ENCODE measurements at regions not wholly inside any gene's neighbourhood (a gene's known extent, or its start where the extent isn't known, plus 50 kb on each side); places are given as distances from the start of the nearest gene placed in this dataset.

DNA sequence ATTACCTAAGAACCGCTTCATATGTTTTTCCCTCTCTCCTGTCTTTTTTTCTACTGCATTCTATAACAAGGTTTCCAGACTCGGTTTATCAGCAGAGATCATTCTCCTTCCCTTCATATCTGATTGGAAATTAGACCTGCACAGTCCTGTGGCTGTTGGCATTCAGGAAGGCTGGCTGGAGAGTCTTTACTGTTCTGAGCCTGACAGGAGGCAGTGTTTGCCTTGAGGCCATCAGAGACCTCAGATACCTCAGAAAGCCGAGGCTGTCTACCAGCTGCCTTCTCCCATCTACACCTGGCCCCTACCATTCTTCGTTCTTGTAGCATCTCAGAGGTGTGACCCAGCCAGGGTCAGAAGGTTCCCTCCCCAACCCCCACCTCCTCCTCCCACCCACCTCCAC is 182.0 kb downstream of the CAND1 start:
- TF ChIP-seq, protein P1, sequence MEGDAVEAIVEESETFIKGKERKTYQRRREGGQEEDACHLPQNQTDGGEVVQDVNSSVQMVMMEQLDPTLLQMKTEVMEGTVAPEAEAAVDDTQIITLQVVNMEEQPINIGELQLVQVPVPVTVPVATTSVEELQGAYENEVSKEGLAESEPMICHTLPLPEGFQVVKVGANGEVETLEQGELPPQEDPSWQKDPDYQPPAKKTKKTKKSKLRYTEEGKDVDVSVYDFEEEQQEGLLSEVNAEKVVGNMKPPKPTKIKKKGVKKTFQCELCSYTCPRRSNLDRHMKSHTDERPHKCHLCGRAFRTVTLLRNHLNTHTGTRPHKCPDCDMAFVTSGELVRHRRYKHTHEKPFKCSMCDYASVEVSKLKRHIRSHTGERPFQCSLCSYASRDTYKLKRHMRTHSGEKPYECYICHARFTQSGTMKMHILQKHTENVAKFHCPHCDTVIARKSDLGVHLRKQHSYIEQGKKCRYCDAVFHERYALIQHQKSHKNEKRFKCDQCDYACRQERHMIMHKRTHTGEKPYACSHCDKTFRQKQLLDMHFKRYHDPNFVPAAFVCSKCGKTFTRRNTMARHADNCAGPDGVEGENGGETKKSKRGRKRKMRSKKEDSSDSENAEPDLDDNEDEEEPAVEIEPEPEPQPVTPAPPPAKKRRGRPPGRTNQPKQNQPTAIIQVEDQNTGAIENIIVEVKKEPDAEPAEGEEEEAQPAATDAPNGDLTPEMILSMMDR (conservative IDR thresholded peaks at IDR 0.05; ENCODE audit: low read length), result no peak
- no peak overlapping the region for H3K4me3 ChIP-seq (ENCODE audit: low read length)
- DNase-seq (ENCODE audit: low read depth), result no peak

DNA sequence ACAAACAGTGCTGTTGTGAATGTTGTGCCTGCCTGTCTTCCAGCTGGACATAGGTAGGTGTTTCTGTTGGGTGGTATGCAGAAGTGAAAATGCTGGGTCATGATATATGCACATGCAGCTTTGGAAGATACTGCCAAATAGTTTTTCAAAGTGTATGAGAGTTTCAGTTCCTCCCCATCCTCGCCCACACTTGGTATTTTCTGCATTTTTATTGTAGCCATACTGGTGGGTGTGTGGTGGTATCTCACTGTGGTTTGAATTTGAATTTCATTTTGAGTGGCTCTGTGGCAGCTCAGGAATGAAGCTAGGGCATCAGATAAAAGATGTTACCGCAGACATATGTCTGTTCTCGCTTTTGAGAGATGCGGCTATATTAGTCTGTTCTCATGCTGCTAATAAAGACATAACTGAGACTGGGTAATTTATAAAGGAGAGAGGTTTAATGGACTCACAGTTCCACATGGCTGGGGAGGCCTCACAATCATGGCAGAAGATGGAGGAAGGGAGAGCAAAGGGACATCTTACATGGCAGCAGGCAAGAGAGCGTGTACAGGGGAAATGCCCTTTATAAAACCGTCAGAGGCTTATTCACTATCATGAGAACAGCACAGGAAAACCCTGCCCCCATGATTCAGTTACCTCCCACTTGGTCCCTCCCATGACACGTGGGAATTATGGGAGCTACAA is 183.1 kb downstream of the CAND1 start:
- TF ChIP-seq, protein P1 (conservative IDR thresholded peaks at IDR 0.05; ENCODE audit: low read length), result no peak
- DNase-seq (ENCODE audit: low read depth), result no peak
- no peak overlapping the region for H3K4me3 ChIP-seq (ENCODE audit: low read length)

DNA sequence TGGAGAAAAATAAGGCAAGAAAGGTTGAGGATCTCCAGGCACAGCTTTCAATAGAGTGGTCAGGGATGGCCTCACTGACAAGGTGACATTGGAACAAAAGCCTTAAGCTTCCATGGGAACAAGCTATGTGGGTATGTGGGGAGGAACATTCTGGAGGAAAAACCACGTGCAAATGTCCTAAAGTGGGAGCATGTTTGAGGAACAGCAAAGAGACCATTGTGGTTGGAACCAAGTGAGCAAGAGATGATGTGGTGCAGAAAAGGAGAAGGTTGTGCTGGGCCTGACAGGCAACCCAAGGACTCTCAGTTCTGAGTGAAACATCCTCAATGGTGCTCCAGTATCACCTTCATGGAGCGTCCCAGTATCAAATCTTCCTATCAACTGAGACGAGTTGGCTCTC is 184.0 kb downstream of the CAND1 start:
- TF ChIP-seq, protein P1 (conservative IDR thresholded peaks at IDR 0.05; ENCODE audit: low read length), result no peak
- no peak overlapping the region for H3K4me3 ChIP-seq (ENCODE audit: low read length)
- DNase-seq (ENCODE audit: low read depth), result no peak

DNA sequence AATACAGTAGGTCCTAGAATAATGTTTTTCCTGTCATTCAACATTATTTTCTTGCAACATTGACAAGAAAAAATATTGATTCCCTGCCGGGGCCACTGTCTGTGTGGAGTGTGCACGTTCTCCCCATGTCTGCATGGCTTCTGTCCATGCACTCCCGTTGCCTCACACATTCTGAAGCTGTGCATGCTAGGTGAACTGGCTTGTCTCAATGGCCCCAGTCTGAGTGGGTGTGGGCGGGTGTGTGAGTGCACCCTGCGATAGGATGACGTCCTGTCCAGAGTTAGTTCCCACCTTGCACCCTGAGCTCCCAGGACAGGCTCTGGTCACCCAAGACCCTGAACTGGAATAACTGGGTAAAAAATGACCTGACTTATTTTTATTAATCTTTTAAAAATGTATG is 186.1 kb downstream of the CAND1 start:
- TF ChIP-seq, protein P1 (conservative IDR thresholded peaks at IDR 0.05; ENCODE audit: low read length), result no peak
- no peak overlapping the region for H3K4me3 ChIP-seq (ENCODE audit: low read length)
- DNase-seq (ENCODE audit: low read depth), result no peak

DNA sequence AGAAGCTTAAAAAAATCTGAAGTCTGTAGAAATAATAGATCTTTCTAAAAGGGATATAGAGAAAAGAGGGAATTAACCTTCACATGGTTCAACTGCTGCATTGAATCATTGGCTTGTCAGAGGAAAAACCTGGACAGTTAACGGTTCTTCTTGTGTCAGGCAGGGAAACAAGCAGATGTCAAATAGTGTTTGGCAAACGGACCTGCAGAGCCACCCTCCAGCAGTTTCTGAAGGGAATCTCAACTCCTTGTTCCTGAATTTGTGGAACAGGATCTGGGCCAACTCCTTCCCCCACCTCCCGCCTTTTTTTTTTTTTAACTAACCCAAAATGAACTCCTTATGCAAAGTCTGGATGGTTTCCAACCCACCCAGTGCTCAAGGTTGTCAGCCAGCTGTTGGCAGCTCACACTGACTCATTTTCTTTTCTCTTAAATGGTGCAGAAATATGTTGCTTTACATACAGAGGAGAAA is 187.3 kb downstream of the CAND1 start:
- no peak overlapping the region for H3K4me3 ChIP-seq (ENCODE audit: low read length)
- peak; percentile 93 for DNase-seq (ENCODE audit: low read depth)
- TF ChIP-seq, protein P1 (conservative IDR thresholded peaks at IDR 0.05; ENCODE audit: low read length), result no peak

DNA sequence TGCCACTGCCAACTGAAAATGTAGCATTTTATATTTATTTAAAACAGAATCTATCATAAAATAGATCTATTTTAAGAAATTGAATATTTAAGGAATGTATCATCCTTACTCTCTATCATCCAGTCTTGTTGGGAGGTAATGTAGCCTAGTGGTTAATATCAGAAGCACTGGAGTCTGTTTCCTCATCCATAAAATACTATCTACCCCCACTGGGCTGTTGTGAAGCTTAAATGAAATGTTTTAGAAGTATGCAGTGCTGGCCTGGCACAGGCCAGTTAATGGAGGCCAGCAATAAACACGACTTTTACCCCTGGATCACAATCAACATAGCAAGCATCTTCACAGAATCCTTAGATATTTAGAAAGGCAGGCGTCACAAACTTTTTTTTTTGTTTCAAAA is 188.0 kb downstream of the CAND1 start:
- TF ChIP-seq, protein P1 (conservative IDR thresholded peaks at IDR 0.05; ENCODE audit: low read length), result 0 out of 2 replicates have a peak, but pooled peaks have one; percentile 22
- peak; percentile 52 for DNase-seq (ENCODE audit: low read depth)
- H3K4me3 ChIP-seq (ENCODE audit: low read length), result no peak overlapping the region

Measured in AG10803 (cell line).